ENCODE measurements at regions not wholly inside any gene's neighbourhood (a gene's known extent, or its start where the extent isn't known, plus 50 kb on each side); places are given as distances from the start of the nearest gene placed in this dataset.
A peak's percentile ranks its signal among the peaks of the same experiment; 100 is the strongest.

DNA sequence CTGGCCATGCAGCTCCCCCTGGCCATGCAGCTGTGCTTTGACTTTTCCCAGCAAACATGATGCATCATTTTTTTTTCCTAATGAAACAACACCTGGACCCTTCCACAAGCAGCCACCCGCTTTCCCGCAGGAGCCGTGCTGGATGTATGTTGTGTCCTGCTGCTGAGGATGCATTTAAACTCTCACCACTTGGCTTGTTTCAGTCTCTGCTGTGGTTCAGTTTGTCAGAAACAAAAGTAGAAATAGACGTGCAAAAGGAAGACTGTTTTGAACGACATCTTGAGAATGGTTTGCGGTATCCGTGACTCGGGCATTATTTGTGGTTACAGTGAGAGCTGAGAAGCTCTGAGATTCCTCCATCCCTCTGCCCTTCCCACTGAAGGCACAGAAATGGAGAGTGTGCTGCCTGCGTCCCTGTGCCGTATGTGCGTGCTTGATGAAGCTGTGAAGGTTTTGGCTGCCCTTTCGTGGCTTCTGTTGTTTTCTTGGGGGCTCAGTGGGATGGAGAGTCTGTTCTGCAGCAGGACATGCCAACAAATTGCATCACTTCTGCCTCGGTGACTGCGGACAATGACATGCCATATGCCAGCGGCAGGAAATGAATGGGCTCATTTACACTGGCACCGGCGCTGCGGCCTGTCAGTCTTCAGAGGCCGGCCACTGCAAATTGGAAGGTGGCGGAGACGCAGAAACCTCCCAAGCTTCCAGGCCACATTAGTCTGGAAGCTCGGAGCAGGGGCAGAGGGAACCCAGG lies 417.7 kb upstream of the SALL3 start:
- DNase-seq = no peak

DNA sequence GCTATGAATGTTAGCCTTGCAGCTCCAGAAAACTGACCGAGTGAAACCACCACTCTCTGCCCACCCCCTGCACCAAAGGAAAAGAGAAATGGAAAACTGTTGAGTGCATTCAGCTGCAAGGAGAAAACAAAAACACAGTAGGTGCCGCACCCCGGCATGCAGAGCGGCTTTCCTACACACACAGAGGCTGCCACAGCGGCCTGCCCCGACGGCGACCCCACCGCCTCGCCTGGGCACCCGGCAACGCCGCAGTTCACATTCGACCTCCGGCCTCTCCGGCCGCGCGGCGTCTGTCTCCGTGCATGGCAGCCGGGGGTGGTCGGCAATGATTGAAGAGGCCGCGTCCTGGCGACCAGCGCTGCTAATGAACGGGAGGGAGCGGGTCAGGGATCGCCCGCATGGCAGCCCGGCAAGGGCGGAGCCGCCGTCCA lies 417.1 kb upstream of the SALL3 start:
- DNase-seq = no peak

DNA sequence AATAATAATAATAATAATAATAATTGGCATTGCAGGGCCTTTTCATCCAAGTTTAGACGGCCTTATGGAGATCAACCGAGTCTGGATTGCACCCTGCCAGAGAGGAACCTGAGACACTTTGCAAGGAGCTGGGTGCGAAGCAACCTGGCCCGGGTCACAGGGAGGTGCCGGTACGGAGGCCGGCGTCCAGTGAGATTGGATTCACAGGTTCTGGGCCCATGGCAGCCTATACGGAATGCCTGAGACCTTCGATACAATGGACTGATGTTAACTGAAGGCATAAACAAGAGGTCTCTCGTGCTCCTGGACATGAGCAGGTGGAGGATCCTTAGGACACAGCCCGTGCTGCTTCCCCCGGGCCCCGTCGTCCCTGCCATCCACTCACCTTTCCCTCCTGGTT lies 416.5 kb upstream of the SALL3 start:
- DNase-seq = no peak

DNA sequence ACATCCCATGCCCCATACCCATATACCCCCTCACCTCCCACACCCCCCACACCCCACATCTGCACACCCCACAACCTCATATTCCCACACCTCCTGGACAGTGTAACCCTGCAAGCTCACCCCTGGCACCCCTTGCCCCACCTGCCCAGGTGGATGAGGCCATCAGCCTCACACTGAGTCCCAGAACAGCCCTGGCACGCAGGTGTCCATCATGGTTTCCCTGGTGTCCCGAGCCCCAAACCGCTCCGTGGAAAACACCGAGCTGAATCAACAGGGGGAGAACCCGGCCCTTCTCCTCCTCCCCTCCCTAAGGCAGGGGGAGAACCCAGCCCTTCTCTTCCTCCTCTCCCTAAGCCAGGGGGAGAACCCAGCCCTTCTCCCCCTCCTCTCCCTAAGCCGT lies 415.6 kb upstream of the SALL3 start:
- no peak for DNase-seq

DNA sequence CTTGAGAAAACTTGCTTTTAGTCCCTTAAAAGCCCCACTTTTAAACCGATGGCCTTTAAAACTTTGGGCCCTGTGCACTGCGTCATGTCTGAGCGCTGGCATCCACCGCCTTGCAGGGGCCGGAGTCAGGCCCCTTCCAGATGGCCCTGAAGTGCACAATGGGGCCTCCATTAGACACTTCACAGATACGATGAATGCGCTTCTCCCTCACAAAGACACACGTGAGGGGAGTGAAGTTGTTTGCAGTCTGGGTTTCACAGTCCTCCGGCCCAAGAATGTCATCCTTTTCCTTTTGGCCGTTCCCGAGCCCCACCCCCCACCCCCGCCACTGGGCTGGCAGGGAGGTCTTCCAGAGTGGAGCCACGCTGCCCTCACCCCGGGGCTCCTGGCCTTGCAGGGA lies 415.1 kb upstream of the SALL3 start:
- DNase-seq = no peak

DNA sequence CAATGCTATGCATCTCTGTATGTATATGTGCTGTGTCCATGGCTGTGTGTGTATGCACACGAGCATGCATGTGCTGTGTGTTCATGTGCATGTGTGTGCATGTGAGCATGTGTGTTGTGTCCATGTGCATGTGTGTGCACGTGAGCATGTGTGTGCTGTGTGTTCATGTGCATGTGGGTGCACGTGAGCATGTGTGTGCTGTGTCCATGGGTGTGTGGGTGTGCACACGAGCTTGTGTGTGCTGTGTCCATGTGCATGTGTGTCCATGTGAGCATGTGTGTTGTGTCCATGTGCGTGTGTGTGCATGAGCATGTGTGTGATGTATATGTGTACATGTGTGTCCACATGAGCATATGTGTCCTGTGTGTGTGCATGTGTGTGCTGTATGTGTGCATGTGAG lies 414.4 kb upstream of the SALL3 start:
- DNase-seq = no peak

- no peak for DNase-seq
Measured at GRCh38 chr18:78566065-78566464, 413.6 kb upstream of the SALL3 start.

DNA sequence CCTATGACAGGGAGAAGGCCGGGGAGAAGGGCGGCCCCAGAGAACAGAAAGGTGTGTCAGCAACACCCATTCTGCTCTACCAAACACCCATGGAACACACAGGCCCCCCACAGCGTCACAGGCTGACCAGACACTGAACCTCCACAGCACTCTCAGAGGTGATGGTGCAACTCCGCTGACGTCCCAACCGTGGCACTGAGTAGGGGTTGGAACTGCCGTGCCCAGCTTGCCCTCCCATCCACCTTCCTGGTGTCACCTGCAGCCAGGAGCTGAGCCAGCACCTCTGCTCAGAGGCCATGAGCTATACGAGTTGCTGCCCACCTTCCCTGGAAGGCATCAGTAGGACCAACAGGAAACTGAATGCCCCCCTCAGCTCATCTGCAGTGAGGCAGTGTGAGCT lies 412.9 kb upstream of the SALL3 start:
- DNase-seq = no peak

- DNase-seq = no peak
Measured at GRCh38 chr18:78571063-78571785, 408.4 kb upstream of the SALL3 start.

DNA sequence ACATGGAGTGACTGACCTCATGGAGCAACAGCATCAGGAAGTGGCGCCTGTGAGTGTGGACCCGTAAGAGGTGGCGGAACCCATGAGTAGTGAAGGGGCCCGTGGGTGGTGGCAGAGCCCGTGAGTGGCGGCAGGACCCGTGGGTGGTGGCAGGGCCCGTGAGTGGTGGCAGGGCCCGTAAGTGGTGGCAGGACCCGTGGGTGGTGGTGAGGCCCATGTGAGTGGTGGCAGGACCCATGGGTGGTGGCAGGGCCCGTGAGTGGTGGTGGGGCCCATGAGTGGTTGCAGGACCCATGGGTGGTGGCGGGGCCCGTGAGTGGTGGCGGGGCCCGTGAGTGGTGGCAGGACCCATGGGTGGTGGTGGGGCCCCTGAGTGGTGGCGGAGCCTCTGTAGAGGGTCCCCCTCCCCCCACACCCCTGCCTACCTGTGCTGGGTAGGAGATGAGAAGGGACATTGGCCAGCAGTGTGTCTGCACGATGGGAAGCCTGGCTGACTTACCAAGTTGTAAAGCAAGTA lies 407.7 kb upstream of the SALL3 start:
- DNase-seq = no peak

- no peak for DNase-seq
Measured at GRCh38 chr18:78573773-78574172, 405.8 kb upstream of the SALL3 start.

DNA sequence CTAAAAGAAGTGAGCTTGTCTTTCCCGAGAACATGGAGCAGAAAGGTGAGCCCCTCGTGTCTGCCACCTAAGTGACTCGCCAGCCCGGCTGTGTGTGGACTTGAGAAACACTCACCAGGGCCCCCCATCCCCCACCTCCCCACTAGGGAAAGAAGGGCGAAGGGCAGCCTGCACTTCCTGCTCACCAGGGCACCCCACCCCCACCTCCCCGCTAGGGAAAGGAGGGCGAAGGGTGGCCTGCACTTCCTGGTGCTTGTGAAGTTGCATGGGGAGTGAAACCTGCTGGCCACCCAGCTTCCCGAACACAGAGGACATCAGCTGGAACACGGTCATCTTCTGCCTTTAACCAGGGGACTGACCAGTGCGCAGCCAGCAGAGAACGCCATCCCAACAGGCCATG lies 402.7 kb upstream of the SALL3 start:
- DNase-seq = no peak

GRCh38 chr18:78579449-78579848 lies 400.2 kb upstream of the SALL3 start:
- DNase-seq = no peak

GRCh38 chr18:78579854-78580577 lies 399.6 kb upstream of the SALL3 start:
- DNase-seq = no peak

DNA sequence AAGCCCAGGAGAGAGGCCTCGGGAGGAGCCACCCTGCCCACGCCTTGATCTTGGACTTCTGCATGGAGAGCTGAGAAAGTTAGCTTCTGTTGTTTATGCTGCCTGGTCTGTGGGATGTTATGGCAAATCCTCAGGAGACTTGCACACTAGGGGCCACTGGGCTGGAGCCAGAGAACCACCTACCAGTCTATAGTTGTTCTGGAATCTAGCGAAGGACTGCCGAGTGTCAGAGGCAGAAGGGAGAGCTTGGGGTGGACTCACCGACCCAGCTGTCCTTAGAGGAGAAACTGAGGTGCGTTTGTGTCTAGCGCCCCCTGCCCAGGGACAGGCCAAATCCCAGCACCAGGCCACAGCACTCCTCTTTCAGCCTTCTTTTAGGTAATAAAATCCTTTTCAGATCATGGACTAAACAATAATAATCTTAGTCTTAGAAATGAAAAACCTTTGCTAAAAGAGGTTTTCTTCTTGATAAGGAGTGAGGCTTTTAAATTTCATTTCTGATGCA lies 398.7 kb upstream of the SALL3 start:
- no peak for DNase-seq

DNA sequence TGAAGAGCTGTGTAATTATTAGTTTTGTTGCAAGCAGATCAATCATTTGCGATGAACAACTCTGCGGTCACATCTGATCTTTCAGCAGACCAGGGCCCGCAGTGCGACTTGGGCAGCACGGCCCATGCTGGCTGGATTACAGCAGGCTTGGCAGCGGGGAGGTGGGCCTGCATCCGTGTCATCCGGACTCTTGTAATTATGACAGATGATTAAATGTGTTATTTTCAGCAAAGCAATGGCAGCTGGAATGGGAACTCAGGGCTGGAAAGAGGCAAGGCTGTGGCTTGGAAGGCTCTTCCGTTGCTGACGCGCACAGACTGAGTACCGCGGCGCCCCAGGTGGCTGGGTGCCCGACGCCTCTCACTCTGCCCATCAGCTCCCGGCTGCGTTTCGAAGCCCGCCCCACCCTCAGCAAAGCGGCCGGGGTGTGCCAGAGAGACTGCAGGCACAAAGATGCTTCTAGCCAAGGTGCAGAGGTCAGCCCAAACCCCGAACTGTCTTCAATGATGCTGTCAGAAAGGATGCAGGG lies 397.4 kb upstream of the SALL3 start:
- no peak for DNase-seq

GRCh38 chr18:78582898-78583738 lies 396.5 kb upstream of the SALL3 start:
- peak; percentile 43 for DNase-seq

- no peak for DNase-seq
Measured at GRCh38 chr18:78583739-78584458, 395.7 kb upstream of the SALL3 start.

- no peak for DNase-seq
Measured at GRCh38 chr18:78584459-78585022, 395.1 kb upstream of the SALL3 start.

DNA sequence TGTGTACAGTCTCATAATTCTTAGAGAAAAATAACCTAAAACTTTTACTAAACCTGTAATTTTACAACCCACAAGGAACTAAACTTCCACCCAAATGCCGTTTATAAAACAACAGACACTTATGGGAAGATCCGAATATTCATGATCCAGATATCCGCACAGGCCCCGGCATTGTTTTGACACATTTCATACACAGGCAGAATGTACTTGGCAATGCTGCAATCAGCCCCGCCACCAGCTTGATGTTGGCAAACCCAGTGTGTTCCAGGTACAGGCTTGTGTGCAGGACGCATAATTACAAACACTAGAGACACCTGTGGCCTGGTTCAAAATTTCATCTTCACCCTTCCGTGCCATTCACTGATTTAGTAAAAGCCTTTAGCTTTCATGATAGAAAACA lies 393.0 kb upstream of the SALL3 start:
- no peak for DNase-seq

- DNase-seq = no peak
Measured at GRCh38 chr18:78587096-78587495, 392.5 kb upstream of the SALL3 start.
